ENCODE measurements at regions not wholly inside any gene's neighbourhood (a gene's known extent, or its start where the extent isn't known, plus 50 kb on each side); places are given as distances from the start of the nearest gene placed in this dataset.

DNA sequence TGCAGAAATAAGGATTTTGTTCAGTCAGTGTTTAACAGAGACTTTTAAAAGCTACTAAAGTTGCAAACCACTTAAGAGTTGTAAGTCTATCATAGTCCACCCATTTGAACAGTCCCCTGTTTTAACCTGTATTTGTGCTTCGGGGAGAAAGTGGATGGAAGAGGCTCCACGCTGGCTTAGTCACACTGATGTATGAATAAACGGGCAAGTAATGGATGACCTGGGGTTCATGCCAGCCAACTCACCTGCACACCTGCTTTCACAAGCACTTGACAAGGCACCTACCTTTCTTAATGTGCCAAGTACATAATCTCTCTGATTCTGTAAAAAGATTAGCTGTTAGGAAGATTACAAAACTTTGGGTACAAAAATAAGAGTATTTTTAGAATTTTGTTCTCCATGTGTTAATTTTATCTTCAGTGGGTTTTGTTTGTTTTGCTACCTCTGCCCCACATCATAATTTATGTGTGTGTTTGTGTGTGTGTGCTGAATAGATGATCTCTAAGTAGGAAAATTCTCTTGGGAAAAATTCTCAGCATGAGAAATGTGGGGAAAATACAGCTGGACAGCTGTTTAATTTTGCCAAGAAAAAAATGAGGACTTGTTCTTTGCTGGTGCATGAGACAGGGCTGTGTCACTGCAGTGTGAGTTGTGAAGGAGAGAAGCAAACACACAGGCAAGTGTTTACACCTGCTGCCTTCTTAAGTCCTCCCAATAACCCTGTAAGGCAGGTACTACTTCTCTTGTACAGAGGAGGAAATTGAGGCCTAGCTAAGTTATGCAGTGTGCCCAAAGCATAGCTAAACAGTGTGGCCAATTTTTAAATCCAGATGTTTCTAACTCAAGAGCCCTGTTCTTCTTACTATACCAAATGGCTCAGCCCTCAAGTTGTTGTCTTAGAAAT lies 181.2 kb upstream of the IL12A start:
- TF ChIP-seq, protein P1, sequence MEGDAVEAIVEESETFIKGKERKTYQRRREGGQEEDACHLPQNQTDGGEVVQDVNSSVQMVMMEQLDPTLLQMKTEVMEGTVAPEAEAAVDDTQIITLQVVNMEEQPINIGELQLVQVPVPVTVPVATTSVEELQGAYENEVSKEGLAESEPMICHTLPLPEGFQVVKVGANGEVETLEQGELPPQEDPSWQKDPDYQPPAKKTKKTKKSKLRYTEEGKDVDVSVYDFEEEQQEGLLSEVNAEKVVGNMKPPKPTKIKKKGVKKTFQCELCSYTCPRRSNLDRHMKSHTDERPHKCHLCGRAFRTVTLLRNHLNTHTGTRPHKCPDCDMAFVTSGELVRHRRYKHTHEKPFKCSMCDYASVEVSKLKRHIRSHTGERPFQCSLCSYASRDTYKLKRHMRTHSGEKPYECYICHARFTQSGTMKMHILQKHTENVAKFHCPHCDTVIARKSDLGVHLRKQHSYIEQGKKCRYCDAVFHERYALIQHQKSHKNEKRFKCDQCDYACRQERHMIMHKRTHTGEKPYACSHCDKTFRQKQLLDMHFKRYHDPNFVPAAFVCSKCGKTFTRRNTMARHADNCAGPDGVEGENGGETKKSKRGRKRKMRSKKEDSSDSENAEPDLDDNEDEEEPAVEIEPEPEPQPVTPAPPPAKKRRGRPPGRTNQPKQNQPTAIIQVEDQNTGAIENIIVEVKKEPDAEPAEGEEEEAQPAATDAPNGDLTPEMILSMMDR (IDR thresholded peaks at IDR 0.05; ENCODE audit: low read depth, low read length): no peak
- H3K4me3 ChIP-seq (ENCODE audit: low read depth, low read length): no peak overlapping the region

DNA sequence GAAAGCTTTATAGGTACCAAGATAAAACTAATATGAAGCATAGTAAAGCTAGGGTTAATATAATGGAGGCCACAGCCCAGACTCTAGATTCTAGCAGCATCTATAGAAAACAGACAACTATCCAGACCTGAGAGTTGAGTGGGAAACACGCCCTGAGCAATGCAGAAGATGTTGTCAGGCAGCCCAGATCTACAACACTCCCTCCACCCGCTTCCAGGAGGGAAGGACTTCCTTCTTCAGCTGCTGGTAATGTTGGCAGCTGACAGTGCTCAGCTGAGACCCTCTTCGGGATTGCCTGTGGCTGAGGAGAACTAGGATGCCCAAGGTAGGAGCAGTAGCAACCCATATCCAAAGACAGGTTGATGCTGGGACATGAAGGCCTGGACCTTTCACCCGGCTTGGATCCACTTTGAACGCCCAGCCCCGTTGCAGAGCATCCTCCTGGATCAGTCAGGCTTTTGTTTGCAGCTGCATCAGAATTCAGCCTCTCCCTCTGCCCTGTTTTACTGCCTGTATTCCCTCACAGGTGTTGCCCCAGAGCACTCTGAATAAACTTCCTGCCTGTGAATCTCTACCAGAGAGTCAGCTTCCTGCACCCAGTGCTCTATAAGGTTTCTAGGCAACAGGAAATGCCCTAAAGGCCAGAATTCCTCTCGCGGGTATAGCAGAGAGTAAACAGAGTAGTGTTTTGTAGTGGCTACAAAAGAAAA lies 174.7 kb upstream of the IL12A start:
- H3K4me3 ChIP-seq (ENCODE audit: low read depth, low read length): no peak overlapping the region
- TF ChIP-seq, protein P1 (IDR thresholded peaks at IDR 0.05; ENCODE audit: low read depth, low read length): no peak

DNA sequence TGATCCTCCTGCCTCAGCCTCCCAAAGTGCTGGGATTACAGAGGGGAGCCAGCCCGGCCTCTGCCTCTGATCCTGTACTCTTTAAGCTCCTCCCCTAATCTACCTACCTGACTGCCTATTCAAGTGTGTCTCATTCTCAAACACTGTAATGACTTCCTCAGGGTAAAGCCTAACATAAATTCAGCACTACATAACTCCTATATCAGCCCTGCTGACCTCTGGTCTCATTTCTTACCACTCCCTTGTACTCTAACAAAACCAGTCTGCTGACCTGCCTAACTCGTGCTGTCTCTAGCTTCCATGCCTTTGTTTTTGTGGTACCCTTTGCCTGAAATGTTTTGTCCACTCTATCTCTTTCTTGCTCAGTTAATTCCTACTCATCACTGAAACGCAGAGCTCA lies 172.1 kb upstream of the IL12A start:
- TF ChIP-seq, protein P1 (IDR thresholded peaks at IDR 0.05; ENCODE audit: low read depth, low read length): no peak
- no peak overlapping the region for H3K4me3 ChIP-seq (ENCODE audit: low read depth, low read length)

DNA sequence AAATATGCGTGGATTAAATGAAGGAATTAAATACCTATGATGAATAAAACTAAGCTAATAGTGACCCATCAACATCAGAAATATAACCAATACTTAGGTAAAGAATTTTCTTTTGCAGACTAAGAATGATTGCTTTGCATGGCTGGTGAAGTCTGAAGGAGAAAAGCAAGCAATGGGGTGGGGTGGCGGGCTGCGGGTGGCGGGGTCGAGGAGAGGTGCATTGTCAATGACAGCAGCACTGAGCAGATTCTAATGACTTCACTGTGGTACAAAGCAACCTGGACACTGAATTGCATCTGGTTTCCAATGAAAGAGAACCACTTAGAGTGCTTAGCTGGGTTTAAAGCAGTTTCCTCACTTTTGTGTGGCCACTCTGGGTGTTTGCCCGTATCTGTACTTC lies 171.5 kb upstream of the IL12A start:
- TF ChIP-seq, protein P1 (IDR thresholded peaks at IDR 0.05; ENCODE audit: low read depth, low read length): no peak

DNA sequence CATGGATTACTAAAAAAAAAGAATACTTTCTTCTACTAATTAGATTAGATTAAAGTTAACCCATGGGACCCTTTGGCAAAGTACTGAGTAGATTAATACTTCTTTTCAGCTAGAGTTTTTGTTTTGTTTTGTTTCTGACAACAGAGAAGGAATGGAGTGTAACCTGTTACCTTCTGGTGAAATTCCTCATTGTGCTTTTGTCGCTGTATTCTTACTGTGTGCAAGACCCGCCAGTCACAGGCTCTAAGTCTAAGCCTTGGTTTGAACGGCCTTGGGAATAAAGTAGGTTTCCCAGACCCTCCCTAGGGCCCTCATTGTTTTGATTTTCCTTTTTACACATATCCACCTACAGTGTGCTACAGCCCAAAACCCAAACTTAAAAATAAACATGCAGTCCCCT lies 171.1 kb upstream of the IL12A start:
- H3K4me3 ChIP-seq (ENCODE audit: low read depth, low read length): no peak overlapping the region
- TF ChIP-seq, protein P1 (IDR thresholded peaks at IDR 0.05; ENCODE audit: low read depth, low read length): no peak

More for the DNA sequence above, 171.5 kb upstream of the IL12A start:
- H3K4me3 ChIP-seq (ENCODE audit: low read depth, low read length): no peak overlapping the region

DNA sequence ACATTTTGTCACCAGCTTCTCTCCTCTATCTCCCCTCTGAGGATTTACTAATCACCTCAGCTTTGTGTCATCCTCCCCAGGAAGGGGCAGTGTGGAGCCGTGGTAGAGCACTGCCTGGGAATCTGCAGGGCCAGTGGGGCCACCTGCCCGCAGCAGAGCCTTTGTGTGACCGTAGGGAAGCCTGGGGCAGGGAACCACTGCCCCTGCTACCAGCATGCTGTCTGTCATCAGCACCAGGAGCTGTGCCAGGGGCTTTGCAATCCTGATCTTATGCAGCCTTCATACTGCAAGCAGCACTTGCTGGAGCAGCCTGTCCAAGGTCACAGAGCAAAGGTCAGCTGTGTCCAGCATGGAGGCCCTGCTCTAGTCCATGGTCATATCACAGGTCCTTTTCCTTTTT lies 170.2 kb upstream of the IL12A start:
- no peak overlapping the region for H3K4me3 ChIP-seq (ENCODE audit: low read depth, low read length)
- TF ChIP-seq, protein P1 (IDR thresholded peaks at IDR 0.05; ENCODE audit: low read depth, low read length): no peak

DNA sequence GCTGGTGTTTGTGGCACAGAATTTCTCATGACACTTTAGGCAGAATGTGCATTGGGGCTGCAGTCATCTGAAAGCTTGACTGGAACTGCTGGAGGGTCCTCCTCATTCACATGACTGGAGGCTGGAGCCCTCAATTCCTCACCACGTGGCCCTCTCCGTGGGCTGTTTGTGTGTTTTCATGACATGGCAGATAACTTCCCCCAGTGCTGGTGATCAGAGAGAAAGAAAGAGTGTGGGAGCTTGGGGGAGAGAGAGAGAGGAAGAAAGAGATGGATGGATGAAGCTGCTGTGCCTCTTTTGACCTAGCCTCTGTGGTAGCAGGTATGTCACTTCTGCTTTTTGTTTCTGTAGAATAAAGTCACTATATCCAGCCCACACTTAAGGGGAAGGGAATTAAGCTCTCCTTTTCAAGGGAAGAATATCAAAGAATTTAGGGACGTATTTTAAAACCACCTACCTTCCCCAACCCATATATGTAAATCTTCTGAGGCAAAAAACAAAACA lies 169.6 kb upstream of the IL12A start:
- no peak overlapping the region for H3K4me3 ChIP-seq (ENCODE audit: low read depth, low read length)
- TF ChIP-seq, protein P1 (IDR thresholded peaks at IDR 0.05; ENCODE audit: low read depth, low read length): no peak

All from WI38 (cell line).